ENCODE measurements at regions not wholly inside any gene's neighbourhood (a gene's known extent, or its start where the extent isn't known, plus 50 kb on each side); places are given as distances from the start of the nearest gene placed in this dataset.

DNA sequence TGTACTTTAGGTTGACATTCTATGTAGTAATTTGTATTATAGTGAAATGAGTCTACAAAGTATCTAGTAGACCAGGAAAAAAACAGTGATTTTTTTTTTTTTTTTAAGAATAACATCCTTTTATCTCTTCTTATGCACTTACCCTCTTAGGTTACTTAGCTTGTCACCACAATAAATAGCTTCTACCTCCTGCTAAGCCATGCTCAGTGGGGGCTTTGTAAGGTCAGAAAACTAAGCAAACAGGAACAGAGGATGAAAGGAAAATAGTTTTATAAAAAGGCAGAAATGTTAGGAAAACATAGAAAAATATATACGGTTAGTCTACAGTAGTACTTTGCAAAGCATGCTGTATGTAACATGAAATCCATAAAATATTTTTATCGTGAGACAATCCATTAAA is 385.3 kb upstream of the ATXN7L3B start:
- TF ChIP-seq CTCF (conservative IDR thresholded peaks at IDR 0.05; ENCODE audit: low read length) (no peak), EZH2phosphoT487 (IDR thresholded peaks at IDR 0.05; ENCODE audit: borderline replicate concordance) (no peak)

All from Loucy (cell line).